ENCODE measurements at regions not wholly inside any gene's neighbourhood (a gene's known extent, or its start where the extent isn't known, plus 50 kb on each side); places are given as distances from the start of the nearest gene placed in this dataset.
"Not testable (repeated sequence)": the region's sequence is repeated elsewhere in the genome, so short reads cannot be mapped to it uniquely, and the experiment has no call there.

DNA sequence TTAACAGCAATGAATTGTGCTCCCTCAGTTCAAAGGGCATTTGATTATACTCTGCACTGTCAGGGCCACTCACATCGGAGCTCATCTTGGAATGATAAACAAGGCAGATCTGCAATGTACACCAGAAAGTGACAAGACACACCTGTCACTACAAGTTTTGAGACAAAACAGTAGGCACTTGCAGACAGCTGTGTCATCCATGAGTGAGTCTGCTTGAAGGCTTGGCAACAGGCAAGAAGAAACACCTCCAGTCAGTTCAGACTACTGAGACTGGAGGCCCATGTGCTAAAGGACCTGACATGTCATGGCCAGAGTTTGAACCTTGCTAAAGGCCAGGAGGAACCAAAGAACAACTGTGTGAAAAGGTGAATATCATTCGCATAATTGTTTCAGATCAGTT, 354.5 kb downstream of the CEP170 start:
- not testable (repeated sequence) for DNase-seq

- DNase-seq: peak; percentile 64
These were observed 364.8 kb downstream of the CEP170 start for GRCh38 chr1:242890192-242890741.

GRCh38 chr1:242886137-242886536, 361.6 kb upstream of the PLD5 start:
- no peak for DNase-seq

GRCh38 chr1:242880022-242880421, 355.5 kb upstream of the PLD5 start:
- not testable (repeated sequence) for DNase-seq

DNA sequence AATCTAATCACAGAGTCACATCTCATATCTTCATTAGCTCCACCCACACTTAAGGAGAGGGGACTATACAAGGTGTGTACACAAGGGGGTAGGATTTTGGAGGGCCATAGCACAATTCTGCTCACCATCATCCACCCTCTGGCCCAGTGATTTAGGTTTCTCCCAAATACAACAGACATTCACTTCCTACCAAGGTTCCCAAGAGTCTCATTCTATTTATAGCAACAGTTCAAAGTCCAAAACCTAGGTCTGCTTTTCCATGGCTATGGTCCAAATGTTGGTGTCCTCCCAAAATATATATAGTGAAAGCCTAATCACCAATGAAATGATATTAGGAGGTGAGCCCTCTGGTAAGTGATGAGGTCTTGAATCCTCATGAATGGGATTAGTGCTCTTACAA, 353.2 kb upstream of the PLD5 start:
- no peak for DNase-seq

- no peak for DNase-seq
These were observed 352.7 kb upstream of the PLD5 start for GRCh38 chr1:242877229-242877628.

DNA sequence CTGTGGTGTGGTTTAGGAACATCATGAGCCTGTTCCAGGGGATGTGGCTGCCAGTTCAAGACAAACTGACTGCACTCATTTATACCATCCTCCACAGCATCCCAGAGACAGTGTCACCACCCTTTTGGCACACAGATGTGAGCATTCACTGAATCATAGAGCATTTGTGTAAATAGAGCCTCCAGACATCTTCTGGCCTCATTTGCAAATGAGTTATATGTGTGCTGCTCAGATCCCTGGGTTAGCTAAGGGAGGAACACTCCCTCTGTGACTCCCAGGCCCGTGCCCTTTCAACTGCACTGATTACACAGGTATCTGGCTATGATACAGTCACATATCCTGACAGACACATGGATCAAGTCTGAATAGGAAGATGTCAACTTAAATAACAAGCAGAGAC, 351.5 kb upstream of the PLD5 start:
- DNase-seq: no peak

- no peak for DNase-seq
These were observed 349.2 kb upstream of the PLD5 start for GRCh38 chr1:242873661-242874060.

- DNase-seq: no peak
These were observed 348.0 kb upstream of the PLD5 start for GRCh38 chr1:242872521-242872920.

DNA sequence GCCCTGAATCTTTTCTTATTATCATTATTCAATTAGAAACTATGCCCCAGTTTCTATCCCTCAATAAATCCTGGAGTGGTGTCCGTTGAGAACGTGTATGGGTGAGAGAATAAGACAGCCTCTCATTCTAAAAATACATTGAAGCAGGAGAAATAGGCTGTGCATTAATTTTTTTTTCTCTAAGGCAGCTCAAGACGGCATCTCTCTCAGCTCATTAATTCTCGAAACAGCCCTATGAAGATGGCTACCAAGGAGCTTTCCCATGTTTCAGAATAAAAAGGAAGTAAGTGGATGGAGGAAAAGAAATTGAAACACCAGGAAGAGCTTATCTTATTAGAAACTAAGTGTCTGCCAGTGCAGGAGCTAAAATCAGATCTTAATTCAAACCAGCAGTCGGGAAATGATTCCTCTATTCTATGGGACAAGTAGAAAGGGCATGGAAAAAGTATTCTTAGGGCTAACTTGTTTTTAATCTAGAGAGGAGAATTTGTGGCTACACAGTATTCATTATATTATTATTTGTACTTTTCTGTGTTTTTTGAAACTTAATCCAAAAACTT, 347.1 kb upstream of the PLD5 start:
- DNase-seq: no peak

GRCh38 chr1:242870966-242871365, 346.5 kb upstream of the PLD5 start:
- no peak for DNase-seq

DNA sequence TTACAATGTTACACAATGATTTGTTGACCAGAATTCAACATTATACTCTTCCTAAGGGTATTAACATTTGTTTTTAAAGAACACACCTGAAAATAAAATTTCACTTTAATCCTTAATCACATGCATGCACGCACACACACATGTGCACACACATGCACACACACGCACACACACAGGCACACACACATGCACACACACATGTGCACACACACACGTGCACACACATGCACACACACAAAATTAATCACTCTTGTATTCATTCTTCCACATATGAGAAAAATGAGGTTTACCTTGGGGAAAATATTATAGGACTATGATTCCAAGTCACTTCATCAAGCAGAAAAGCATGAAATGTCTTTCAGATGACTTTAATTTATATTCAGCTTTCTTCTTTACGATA, 331.8 kb upstream of the PLD5 start:
- no peak for DNase-seq

- no peak for DNase-seq
These were observed 330.0 kb upstream of the PLD5 start for GRCh38 chr1:242854466-242854865.

DNA sequence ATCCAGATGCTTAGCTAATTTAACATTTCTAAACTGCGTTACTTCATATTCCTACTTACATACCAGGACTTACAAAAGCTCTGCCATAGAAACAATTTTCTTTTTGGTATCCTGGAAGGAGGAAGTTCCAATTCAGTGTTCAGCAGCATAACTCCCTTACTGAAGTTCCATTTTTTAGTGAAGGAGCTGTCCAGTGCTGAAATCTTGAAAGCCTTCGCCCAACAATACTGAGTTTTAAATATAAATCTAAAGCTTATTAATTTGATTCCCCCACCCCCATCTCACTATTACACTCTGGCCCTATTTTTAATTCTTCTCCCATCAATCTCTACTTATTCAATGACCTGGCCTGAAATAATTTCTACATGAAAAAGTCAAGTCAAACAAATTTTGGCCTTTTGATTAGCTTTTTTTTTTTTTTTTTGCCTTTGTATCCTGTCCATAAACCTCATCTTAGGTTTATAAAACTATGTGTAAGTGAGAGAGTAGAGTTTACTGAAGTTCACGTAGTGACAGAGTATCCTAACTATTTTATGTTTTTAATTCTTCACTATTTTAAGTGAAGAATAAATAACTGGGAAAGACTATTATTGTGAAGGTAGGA, 323.0 kb upstream of the PLD5 start:
- no peak for DNase-seq

DNA sequence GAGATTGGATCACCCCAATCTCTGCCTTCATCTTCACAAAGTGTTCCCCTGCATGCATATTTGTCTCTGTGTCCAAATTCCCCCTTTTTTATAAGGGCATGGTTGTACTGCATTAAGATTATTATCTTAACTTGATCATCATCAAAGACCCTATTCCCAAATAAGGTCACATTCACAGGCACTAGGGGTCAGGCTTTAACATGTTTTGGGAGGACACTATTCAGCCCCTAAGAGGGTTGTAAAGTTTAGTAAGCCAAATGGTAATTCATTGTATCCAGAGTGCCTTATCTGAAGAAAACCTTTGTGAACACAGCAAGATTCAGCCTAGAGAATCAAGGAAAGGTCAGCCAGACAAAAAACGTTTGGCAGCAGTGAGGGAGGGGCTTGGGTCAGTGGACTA, 317.6 kb upstream of the PLD5 start:
- DNase-seq: no peak

- no peak for DNase-seq
These were observed 314.6 kb upstream of the PLD5 start for GRCh38 chr1:242839101-242839500.

DNA sequence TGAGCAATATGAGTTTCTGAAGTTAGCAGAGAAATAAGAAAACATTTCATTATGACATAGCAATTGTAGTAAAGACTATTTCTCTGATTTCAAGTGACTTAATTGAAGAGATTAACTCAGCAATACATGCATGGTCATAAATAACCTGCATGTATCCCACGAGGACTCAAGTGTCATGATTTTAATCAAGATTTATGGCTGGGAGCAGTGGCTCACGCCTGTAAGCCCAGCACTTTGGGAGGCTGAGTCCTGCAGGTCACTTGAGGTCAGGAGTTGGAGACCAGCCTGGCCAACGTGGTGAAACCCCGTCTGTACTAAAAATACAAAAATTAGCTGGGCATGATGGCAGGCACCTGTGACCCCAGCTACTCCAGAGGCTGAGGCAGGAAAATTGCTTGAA, 311.9 kb upstream of the PLD5 start:
- no peak for DNase-seq

DNA sequence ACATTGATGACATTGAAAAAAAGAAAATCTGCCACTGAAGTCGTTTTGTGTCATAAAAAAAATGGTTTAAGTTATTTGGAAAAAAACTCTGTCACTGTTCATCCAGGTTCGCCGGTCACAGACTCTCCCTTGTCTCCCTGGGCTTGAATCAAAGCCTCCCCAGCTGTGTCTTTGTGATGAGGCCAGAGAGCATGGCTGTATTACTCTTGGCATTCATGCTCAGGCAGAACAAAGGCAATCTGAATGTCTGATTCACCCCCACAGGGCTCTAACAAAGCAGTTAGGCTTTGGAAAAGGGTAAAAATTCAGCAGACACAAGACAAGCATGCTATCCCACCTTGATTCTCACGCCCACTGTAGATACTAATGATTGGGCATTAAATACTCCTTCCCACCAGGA, 304.3 kb upstream of the PLD5 start:
- DNase-seq: no peak

DNA sequence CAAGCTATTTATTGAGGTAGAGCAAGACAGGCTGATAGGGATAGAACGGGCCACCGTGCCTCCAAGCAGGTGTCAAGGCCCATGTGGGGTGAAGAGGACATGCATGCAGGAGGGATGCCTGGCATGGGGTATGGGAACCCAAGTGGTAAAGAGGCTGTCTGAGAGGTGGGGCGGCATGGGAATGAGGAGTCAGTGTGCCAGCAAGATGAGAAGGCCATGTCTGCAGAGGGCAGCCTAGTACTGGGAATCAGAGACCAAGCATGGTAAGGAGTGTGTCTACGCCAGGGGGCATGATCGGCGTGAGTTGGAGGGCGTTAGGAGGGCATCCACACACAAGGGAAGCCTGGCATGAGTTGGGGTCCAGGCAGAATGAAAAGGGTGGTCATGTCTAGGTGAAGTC, 303.7 kb upstream of the PLD5 start:
- no peak for DNase-seq

GRCh38 chr1:242827538-242827937, 303.0 kb upstream of the PLD5 start:
- DNase-seq: no peak

- DNase-seq: no peak
These were observed 302.3 kb upstream of the PLD5 start for GRCh38 chr1:242826701-242827336.

- no peak for DNase-seq
These were observed 299.9 kb upstream of the PLD5 start for GRCh38 chr1:242824435-242824834.

DNA sequence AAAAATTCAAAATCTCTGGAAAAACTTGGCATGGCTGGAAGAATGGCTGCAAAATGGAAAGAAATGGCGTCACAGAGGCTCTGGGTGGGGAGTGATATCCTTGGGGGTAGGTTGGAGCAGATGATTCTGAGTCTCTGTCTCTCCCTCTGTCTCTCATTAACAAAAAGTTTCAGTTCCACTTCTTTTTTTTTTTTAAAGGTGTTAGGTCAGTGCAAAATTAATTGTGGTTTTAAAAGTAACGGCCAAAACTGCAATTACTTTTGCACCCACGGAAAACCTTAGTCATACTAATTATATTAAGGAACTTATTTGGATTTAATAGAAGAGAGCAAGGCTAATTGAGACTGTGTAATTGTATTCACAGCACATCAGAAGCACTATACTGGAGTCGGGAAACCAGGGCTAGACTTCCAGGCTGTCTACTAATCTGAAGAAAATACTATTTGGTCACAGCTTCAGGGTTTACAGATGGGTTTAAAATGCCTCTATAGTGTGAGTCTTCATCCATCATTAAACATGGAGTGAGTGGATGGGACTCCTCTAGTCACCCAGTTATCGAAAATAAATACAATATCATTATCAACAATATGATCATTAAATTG, 289.1 kb upstream of the PLD5 start:
- no peak for DNase-seq

Data from T1000 (cell line).